GM18951 (cell line): ENCODE measurements at regions not wholly inside any gene's neighbourhood (a gene's known extent, or its start where the extent isn't known, plus 50 kb on each side); places are given as distances from the start of the nearest gene placed in this dataset.

Source experiments
- POLR2A ChIP-seq: IDR thresholded peaks from 4 replicates; pipeline ENCODE4 v1.6.1; 2011; ENCODE audit warnings: mild to moderate bottlenecking; ENCODE audit not compliant: insufficient read length, insufficient read depth; ENCODE audit errors: extremely low read depth
- in situ Hi-C: fragments of 300-500 bp; cut with MboI; formaldehyde crosslinking; loops from one replicate; pipeline ENCODE4 v1.12.0; 2022; ENCODE audit warnings: low sequenced_read_pairs, mixed read lengths, inconsistent platforms; ENCODE audit not compliant: unreplicated experiment

DNA sequence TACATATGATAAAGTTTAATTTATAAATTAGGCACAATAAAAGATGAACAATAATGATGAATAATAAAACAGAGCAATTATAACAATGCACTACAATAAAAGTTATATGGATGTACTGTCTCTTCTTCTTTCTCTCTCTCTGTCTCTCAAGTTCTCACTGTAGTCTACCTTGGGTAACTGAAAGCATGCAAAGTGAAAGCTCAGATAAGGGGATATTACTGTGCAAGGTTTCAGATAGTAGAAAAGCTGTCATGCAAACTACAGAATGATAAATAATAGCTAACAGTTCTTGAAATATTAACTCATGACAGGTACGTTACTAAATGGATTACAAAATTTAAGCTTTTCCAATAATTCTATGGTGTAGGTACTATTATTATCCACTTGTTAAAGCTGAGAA, 311.9 kb upstream of the PRDM1 start:
- in situ Hi-C loops, result no loop called here
- TF ChIP-seq POLR2A, result no peak

DNA sequence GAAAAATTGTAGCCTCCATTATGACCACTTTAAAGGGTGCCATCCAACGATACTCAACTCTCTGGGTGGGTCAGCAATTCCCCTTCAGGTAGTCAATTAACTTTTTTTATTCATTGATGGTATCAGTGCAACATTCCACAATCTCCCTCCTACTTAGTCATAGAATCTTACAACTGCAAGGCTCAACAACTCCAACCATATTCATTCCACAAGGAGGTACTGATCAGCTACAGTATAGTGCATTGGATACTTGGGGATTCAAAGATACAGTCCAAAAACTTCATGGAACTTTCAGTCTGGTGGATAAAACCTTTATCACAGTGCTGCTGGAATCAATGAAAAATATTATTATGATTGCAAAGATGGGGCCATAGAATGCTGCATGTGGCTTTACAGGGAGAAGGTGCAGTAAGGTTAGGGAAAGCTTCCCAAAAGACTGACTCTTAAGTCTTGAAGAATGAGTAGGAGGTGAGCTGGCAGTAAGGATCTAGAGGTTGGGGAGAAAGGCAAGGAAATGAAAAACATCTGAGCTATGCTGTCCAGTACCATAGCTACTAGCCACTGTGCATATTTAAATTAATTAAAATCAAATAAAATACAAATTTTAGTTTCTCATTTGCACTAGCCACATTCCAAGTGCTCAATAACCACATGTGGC, 314.7 kb upstream of the PRDM1 start:
- no peak for TF ChIP-seq POLR2A
- in situ Hi-C loops, result no loop called here

DNA sequence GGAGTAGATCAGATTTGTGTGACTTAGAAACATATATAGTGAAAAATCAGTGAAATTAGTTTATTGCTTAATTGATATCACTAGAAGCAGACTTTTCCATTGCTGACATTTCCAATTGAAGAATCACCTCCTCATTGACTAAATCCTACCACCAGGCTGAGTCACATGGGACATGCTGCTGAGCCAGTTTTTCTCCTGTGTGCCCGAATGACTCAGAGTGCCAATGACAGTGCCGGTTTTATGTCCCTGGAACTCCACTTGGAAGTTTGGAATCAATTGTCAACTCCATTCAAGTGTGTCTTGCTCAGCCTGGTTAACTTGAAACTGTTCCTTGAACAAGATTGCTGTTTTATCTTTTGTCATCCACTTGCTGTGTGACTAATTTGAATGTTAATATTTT, 316.1 kb upstream of the PRDM1 start:
- in situ Hi-C loops, result no loop called here

DNA sequence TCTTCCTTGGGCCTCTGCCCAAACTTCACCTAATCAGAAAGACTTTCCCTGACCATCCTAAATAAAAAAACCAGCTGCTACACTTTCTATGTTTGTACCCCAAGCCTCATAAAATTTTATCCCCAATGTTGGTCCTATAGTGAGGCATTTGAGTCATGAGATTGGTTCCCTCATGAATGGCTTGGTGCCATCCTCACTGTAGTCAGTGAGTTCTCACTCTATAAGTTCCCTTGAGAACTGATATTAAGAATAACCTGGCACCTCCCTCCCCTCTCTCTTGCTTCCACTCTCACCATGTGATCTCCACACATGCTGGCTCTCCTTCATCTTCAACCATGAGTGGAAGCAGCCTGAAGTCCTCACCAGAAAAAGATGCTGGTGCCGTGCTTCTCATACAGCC, 316.9 kb upstream of the PRDM1 start:
- in situ Hi-C loops, result no loop called here
- TF ChIP-seq POLR2A, result no peak

More for the DNA sequence above, 316.1 kb upstream of the PRDM1 start:
- TF ChIP-seq POLR2A, result no peak

DNA sequence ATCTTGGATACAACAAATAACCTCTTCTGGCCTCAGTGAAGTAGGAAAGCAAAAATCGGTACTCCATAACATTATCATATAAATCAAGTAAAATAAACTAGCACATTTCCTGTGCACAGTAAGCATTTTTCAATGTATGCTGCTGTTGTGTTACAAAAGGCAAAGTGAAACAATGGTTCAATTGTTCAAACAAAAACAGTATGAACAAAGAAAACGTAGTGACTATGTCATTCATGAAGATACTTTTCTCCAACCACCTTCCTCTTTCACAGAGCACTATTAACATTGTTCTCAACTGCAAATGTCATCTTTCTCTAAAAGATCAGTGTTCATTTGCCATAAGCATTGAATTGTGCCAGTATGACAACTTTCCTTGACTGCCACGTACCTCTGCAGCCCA, 318.6 kb upstream of the PRDM1 start:
- no peak for TF ChIP-seq POLR2A
- in situ Hi-C loops, result no loop called here

GRCh38 chr6:105765239-105765638, 320.9 kb upstream of the PRDM1 start:
- in situ Hi-C loops, result no loop called here
- no peak for TF ChIP-seq POLR2A

GRCh38 chr6:105764315-105764714, 321.8 kb upstream of the PRDM1 start:
- in situ Hi-C loops, result no loop called here
- no peak for TF ChIP-seq POLR2A

DNA sequence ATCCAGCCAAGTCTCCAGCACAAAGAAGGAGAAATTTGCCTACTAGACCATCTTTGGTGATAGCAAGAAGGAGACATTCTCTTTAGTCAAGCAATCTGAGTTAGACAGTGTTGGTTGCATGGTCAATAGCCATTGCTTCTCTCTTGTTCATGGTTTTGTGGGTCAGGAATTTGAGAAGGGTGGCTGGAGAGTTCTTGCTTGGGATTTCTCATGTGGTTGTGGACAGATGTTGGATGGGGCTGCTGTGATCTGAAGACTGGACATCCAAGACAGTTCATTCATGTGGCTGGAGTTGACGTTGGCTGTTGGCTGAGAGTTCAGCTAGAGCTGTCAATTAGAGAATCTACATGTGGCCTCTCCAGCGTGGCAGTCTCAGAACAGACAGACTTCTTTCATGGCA, 322.3 kb upstream of the PRDM1 start:
- no peak for TF ChIP-seq POLR2A
- in situ Hi-C loops, result no loop called here

DNA sequence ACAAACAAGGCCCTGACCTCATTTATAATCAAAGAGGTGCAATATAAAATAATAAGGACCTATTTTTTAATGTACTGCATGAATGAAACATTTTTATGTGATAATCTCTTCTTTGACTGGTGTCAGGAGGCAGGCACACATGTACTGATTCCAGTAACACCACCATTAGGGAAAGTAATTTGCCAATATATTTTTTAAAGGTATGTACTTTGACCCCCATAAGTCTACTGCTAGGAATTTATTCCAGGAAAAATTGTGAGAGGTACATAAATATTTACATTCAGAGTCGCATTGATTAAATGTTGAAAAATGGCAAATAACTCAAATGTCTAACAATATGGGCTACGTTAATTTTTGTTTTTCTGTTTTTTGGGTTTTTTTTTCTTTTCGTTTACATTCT, 325.4 kb upstream of the PRDM1 start:
- in situ Hi-C loops, result no loop called here
- no peak for TF ChIP-seq POLR2A

DNA sequence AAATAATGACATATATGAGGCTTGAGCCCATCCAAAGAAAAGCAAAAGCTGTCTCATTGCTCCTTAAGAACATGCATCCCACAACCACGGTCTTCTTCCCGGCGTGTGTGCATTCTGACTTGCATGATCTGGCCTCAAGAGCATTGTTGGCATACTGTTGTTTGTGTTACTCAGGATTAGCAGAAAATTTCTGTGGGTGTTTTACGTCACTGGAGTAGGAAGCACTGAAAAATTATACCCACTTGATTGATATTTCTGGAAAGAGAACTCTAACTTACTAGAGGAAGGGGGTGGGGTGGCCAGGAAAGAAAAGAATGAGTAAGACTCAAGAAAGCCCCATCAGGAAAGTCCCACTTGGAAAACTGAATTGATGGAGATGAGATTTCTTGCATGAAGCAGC, 326.2 kb upstream of the PRDM1 start:
- TF ChIP-seq POLR2A, result no peak
- in situ Hi-C loops, result no loop called here

DNA sequence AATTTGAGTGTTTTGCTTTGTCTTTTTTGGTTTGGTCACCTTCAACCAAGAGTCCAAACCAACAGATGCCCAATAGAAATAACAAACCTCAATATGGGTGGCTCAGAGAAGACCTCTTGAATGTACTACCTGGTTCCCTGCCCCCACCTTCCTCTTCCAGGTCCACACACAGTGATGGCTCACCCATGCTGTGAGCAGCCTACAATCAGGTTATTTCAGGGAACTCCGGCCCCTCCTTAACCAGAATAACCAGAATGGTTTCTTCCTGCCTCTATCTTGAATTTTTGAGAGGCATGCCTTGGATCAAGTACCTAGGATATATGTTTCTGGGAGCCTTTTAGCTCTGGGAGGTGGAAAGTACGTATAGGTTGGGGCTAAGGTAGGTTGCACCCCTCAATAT, 327.1 kb upstream of the PRDM1 start:
- TF ChIP-seq POLR2A, result no peak
- in situ Hi-C loops, result no loop called here

- TF ChIP-seq POLR2A, result no peak
- in situ Hi-C loops, result no loop called here
Measured at GRCh38 chr6:105757512-105758200, 328.5 kb upstream of the PRDM1 start.

GRCh38 chr6:105755885-105756284, 330.3 kb upstream of the PRDM1 start:
- in situ Hi-C loops, result no loop called here
- TF ChIP-seq POLR2A, result no peak

- no peak for TF ChIP-seq POLR2A
- in situ Hi-C loops, result no loop called here
Measured at GRCh38 chr6:105753620-105754211, 332.4 kb upstream of the PRDM1 start.

DNA sequence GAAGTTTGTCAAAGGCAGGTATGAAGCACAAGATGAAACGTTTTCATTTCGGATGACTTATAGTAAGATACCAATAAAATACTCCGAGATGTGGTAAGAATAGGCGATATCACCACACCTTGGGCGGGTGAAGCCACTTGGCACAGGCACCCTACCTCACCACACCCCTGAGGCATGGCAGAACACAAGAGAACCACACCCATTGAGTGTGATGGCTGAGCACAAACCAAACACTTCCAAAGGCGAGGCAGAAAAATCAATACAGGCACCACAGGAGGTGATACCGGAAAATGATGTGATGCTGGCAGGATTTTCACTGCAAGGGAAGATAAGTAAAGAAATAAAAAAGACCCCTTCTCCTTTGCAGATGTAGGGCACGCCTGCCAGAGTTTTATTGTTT, 332.9 kb upstream of the PRDM1 start:
- TF ChIP-seq POLR2A, result no peak
- in situ Hi-C loops, result no loop called here

DNA sequence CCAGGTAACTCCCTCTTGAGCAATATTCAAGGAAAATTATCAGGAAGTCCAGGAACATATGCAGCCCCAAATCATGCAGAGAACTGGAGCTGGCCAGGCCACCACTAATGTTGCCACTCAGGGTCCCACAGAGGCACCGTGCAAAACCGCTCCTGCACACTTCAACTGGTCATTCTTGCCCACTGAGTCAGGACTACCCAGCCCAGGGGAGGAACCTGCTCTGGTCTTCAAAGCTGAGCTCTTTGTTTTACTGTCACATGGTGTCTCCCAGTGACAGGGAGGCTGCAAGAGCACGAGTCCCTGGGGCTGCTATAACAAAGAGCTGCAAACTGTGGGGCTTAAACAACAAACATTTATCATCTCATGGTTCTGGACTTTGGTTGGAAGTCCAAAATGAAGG, 336.0 kb upstream of the PRDM1 start:
- no peak for TF ChIP-seq POLR2A
- in situ Hi-C loops, result no loop called here
